Osteocyte (in vitro differentiated cells): ENCODE measurements at regions not wholly inside any gene's neighbourhood (a gene's known extent, or its start where the extent isn't known, plus 50 kb on each side); places are given as distances from the start of the nearest gene placed in this dataset.

Experiments used
- DNase-seq: peaks from one replicate; pipeline ENCODE4 v3.0.0; 2021; ENCODE audit warnings: mixed read lengths; ENCODE audit not compliant: unreplicated experiment; ENCODE audit errors: extremely low spot score
- H3K27ac Mint-ChIP-seq: one replicate; pipeline ENCODE4 v1.8.0; 2021; ENCODE audit warnings: mild to moderate bottlenecking, mixed read lengths; ENCODE audit not compliant: unreplicated experiment
- H3K27me3 Mint-ChIP-seq: one replicate; pipeline ENCODE4 v1.8.0; 2021; ENCODE audit warnings: mixed read lengths; ENCODE audit not compliant: unreplicated experiment
- H3K36me3 Mint-ChIP-seq: one replicate; pipeline ENCODE4 v1.8.0; 2021; ENCODE audit warnings: mixed read lengths; ENCODE audit not compliant: unreplicated experiment
- H3K4me1 Mint-ChIP-seq: one replicate; pipeline ENCODE4 v1.8.0; 2021; ENCODE audit warnings: mixed read lengths; ENCODE audit not compliant: unreplicated experiment
- H3K4me3 Mint-ChIP-seq: one replicate; pipeline ENCODE4 v1.8.0; 2021; ENCODE audit warnings: mild to moderate bottlenecking, moderate library complexity, mixed read lengths; ENCODE audit not compliant: unreplicated experiment
- H3K9me3 Mint-ChIP-seq: one replicate; pipeline ENCODE4 v1.8.0; 2021; ENCODE audit warnings: mixed read lengths; ENCODE audit not compliant: unreplicated experiment
- CTCF ChIP-seq: fragments of 200-600 bp; sonication (generic); IDR thresholded peaks from 2 replicates; pipeline ENCODE4 v1.5.0; 2021; ENCODE audit warnings: antibody characterized with exemption, mild to moderate bottlenecking, moderate library complexity

- DNase-seq: no peak
- H3K9me3 Mint-ChIP-seq: peaks cover 10% of the 10 kb centered on the region
- no peak overlapping the region for H3K27ac Mint-ChIP-seq
- peaks cover 3% of the 10 kb centered on the region for H3K4me1 Mint-ChIP-seq
- H3K4me3 Mint-ChIP-seq: no peak overlapping the region
- no peaks in the 10 kb centered on the region for H3K36me3 Mint-ChIP-seq
- no peak for TF ChIP-seq CTCF
- H3K27me3 Mint-ChIP-seq: no peaks in the 10 kb centered on the region
Measured at GRCh38 chr6:147071776-147072175, 132.4 kb upstream of the STXBP5 start.

GRCh38 chr6:147075381-147075780, 128.8 kb upstream of the STXBP5 start:
- TF ChIP-seq CTCF: no peak
- H3K4me1 Mint-ChIP-seq: peaks cover 16% of the 10 kb centered on the region
- no peaks in the 10 kb centered on the region for H3K27me3 Mint-ChIP-seq
- no peak overlapping the region for H3K4me3 Mint-ChIP-seq
- H3K36me3 Mint-ChIP-seq: no peaks in the 10 kb centered on the region
- DNase-seq: no peak
- no peaks in the 10 kb centered on the region for H3K9me3 Mint-ChIP-seq
- no peak overlapping the region for H3K27ac Mint-ChIP-seq

- Mint-ChIP-seq H3K36me3 (no peaks in the 10 kb centered on the region), H3K27ac (no peak overlapping the region), H3K9me3 (no peaks in the 10 kb centered on the region), H3K4me1 (peaks cover 22% of the 10 kb centered on the region), H3K4me3 (no peak overlapping the region), H3K27me3 (no peaks in the 10 kb centered on the region)
- DNase-seq: no peak
- TF ChIP-seq CTCF: no peak
Measured at GRCh38 chr6:147077251-147077650, 127.0 kb upstream of the STXBP5 start.

- TF ChIP-seq CTCF: no peak
- no peaks in the 10 kb centered on the region for H3K36me3 Mint-ChIP-seq
- no peak for DNase-seq
- no peak overlapping the region for H3K27ac Mint-ChIP-seq
- no peaks in the 10 kb centered on the region for H3K9me3 Mint-ChIP-seq
- H3K4me1 Mint-ChIP-seq: peaks cover 22% of the 10 kb centered on the region
- H3K4me3 Mint-ChIP-seq: no peak overlapping the region
- no peaks in the 10 kb centered on the region for H3K27me3 Mint-ChIP-seq
Measured at GRCh38 chr6:147078106-147078505, 126.1 kb upstream of the STXBP5 start.

GRCh38 chr6:147078602-147079001, 125.6 kb upstream of the STXBP5 start:
- H3K4me3 Mint-ChIP-seq: no peak overlapping the region
- no peak for DNase-seq
- H3K9me3 Mint-ChIP-seq: no peaks in the 10 kb centered on the region

More at GRCh38 chr6:147078602-147079001, 125.6 kb upstream of the STXBP5 start:
- Mint-ChIP-seq H3K36me3 (no peaks in the 10 kb centered on the region), H3K27ac (no peak overlapping the region), H3K4me1 (peaks cover 22% of the 10 kb centered on the region), H3K27me3 (no peaks in the 10 kb centered on the region)
- no peak for TF ChIP-seq CTCF
